ENCODE measurements at regions not wholly inside any gene's neighbourhood (a gene's known extent, or its start where the extent isn't known, plus 50 kb on each side); places are given as distances from the start of the nearest gene placed in this dataset.

GRCh38 chr16:79661578-79661977 lies 61.0 kb upstream of the MAF start:
- no peak for TF ChIP-seq CTCF (IDR thresholded peaks at IDR 0.05)
- TF ChIP-seq POLR2A (IDR thresholded peaks at IDR 0.05): no peak

Measured in lower leg skin (tissue), 3 donors.